CD4-positive, CD25-positive, alpha-beta regulatory T cell (primary cell): ENCODE measurements at regions not wholly inside any gene's neighbourhood (a gene's known extent, or its start where the extent isn't known, plus 50 kb on each side); places are given as distances from the start of the nearest gene placed in this dataset.

Experiments used
- ATAC-seq, 2 donors: fragments of 150-1000 bp; cut with Tn5 transposase; one replicate each; pipeline ENCODE4 v1.10.0; 2021; ENCODE audit warnings: low read depth in 2 of 2, moderate number of reproducible peaks in 2 of 2, moderate library complexity in 1 of 2
- DNase-seq, 3 donors: peaks; one replicate each; pipeline versions ENCODE4 v3.0.0 to v3.0.0-alpha.2; 2012 to 2022; ENCODE audit warnings: mixed read lengths in 1 of 3
- H3K27ac ChIP-seq: one replicate; pipeline ENCODE4 v1.7.0; 2013; ENCODE audit warnings: mild to moderate bottlenecking, low read length; ENCODE audit not compliant: insufficient read depth, poor library complexity, severe bottlenecking
- H3K27me3 ChIP-seq: one replicate; pipeline ENCODE4 v1.7.0; 2013; ENCODE audit warnings: low read length; ENCODE audit not compliant: control insufficient read depth, insufficient read depth
- H3K36me3 ChIP-seq: one replicate; pipeline ENCODE4 v1.7.0; 2013; ENCODE audit warnings: mild to moderate bottlenecking, low read length, moderate library complexity; ENCODE audit not compliant: control insufficient read depth, insufficient read depth
- H3K4me1 ChIP-seq: 2 replicates; pipeline ENCODE4 v1.7.0; 2013; ENCODE audit warnings: mild to moderate bottlenecking, low read length; ENCODE audit not compliant: insufficient read depth, control insufficient read depth, poor library complexity, severe bottlenecking
- H3K4me3 ChIP-seq: one replicate; pipeline ENCODE4 v1.7.0; 2013; ENCODE audit warnings: low read depth, mild to moderate bottlenecking, low read length, moderate library complexity
- H3K9me3 ChIP-seq, 2 experiments: 1 replicate in 1 of 2; 2 replicates in 1 of 2; pipeline ENCODE4 v1.7.0; 2013; ENCODE audit warnings: low read length in 2 of 2, mild to moderate bottlenecking in 1 of 2, moderate library complexity in 1 of 2; ENCODE audit not compliant: control insufficient read depth in 2 of 2
- H3K27ac Mint-ChIP-seq, 3 donors: one replicate each; pipeline ENCODE4 v1.8.0; 2020 to 2022; ENCODE audit warnings: mild to moderate bottlenecking in 3 of 3, mixed read lengths in 3 of 3, moderate library complexity in 2 of 3
- H3K27me3 Mint-ChIP-seq: one replicate; pipeline ENCODE4 v1.8.0; 2022; ENCODE audit warnings: mild to moderate bottlenecking, mixed read lengths
- H3K36me3 Mint-ChIP-seq: one replicate; pipeline ENCODE4 v1.8.0; 2020; ENCODE audit warnings: mixed read lengths
- H3K4me1 Mint-ChIP-seq, 4 donors: one replicate each; pipeline ENCODE4 v1.8.0; 2020 to 2022; ENCODE audit warnings: mixed read lengths in 4 of 4, mild to moderate bottlenecking in 1 of 4
- H3K4me3 Mint-ChIP-seq, 4 donors: one replicate each; pipeline ENCODE4 v1.8.0; 2020 to 2022; ENCODE audit warnings: mild to moderate bottlenecking in 4 of 4, mixed read lengths in 4 of 4, moderate library complexity in 3 of 4
- H3K9me3 Mint-ChIP-seq, 7 donors: one replicate each; pipeline ENCODE4 v1.8.0; 2020 to 2022; ENCODE audit warnings: mixed read lengths in 7 of 7, mild to moderate bottlenecking in 3 of 7, moderate library complexity in 2 of 7

DNA sequence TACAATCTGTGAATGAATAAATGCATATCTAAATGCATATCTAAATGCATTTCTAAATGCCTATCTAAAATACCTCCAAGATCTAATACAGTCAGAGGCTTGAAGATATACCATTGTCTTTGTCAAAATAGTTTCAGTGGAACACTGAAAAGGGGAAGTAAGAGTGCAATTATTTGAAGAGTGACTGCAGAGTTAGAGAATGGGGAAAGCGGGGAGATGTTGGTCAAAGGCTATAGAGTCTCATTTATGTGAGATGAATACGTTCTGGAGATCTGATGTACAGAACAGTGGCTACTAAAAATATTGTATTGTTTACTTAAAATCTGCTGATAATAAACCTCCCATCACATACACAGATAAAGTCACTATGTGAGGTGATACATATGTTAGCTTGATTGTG lies 1126.2 kb upstream of the CDH9 start:
- no peak for DNase-seq
- Histone ChIP-seq H3K36me3 (no peaks in the 10 kb centered on the region), H3K27ac (no peak overlapping the region), H3K4me3 (no peak overlapping the region), H3K9me3 (peaks cover 2 to 12% of the 10 kb centered on the region in 2 experiments), H3K27me3 (no peaks in the 10 kb centered on the region), H3K4me1 (no peaks in the 10 kb centered on the region)
- Mint-ChIP-seq H3K4me1 (no peaks in the 10 kb centered on the region), H3K27me3 (no peaks in the 10 kb centered on the region), H3K9me3 (peaks cover 0 to 19% (median 2%) of the 10 kb centered on the region in 7 donors), H3K4me3 (no peak overlapping the region), H3K27ac (no peak overlapping the region), H3K36me3 (no peaks in the 10 kb centered on the region)
- ATAC-seq, result no peak

- Mint-ChIP-seq H3K4me1 (no peaks in the 10 kb centered on the region), H3K27ac (no peak overlapping the region), H3K4me3 (no peak overlapping the region), H3K27me3 (no peaks in the 10 kb centered on the region), H3K9me3 (peaks cover 0 to 22% (median 4%) of the 10 kb centered on the region in 7 donors), H3K36me3 (no peaks in the 10 kb centered on the region)
- ATAC-seq (no peak), DNase-seq (no peak)
- Histone ChIP-seq H3K27me3 (no peaks in the 10 kb centered on the region), H3K27ac (no peak overlapping the region), H3K4me3 (no peak overlapping the region), H3K36me3 (no peaks in the 10 kb centered on the region), H3K4me1 (no peaks in the 10 kb centered on the region), H3K9me3 (peaks cover 5 to 9% of the 10 kb centered on the region in 2 experiments)
These were observed 1118.6 kb upstream of the CDH9 start for GRCh38 chr5:28156981-28157380.

- ATAC-seq (no peak), DNase-seq (no peak)
- Histone ChIP-seq H3K27ac (no peak overlapping the region), H3K36me3 (no peaks in the 10 kb centered on the region), H3K4me3 (no peak overlapping the region), H3K27me3 (no peaks in the 10 kb centered on the region), H3K4me1 (no peaks in the 10 kb centered on the region), H3K9me3 (no peaks in the 10 kb centered on the region)
- no peak overlapping the region for H3K27ac Mint-ChIP-seq
- H3K4me3 Mint-ChIP-seq, result no peak overlapping the region
- peaks cover 4 to 33% (median 8%) of the 10 kb centered on the region in 7 donors for H3K9me3 Mint-ChIP-seq
- no peaks in the 10 kb centered on the region for H3K27me3 Mint-ChIP-seq
- no peaks in the 10 kb centered on the region for H3K4me1 Mint-ChIP-seq
- no peaks in the 10 kb centered on the region for H3K36me3 Mint-ChIP-seq
These were observed 1105.1 kb upstream of the CDH9 start for GRCh38 chr5:28143519-28143918.

DNA sequence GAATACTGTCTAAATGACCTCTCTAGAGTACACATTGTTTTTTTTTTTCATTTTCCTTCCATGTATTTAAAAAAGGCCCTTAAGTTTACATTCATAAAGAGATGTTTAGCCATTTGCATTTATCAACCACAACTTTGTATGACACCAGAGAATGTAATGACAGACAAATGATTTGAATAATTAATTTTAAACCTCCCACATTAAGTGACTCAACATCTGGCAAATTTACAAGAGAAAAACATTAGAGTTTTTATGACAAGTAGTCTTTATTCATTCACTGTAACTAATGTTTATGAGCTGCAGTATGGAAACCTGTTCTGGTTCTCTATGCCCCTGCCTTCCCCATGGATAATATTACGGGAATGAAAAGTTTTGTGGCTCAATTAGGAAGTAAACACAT lies 1093.8 kb upstream of the CDH9 start:
- Histone ChIP-seq H3K27me3 (no peaks in the 10 kb centered on the region), H3K9me3 (peaks cover 0 to 2% of the 10 kb centered on the region in 2 experiments), H3K4me3 (no peak overlapping the region), H3K36me3 (no peaks in the 10 kb centered on the region), H3K4me1 (no peaks in the 10 kb centered on the region), H3K27ac (no peak overlapping the region)
- Mint-ChIP-seq H3K4me1 (no peaks in the 10 kb centered on the region), H3K36me3 (no peaks in the 10 kb centered on the region), H3K27ac (no peak overlapping the region), H3K9me3 (peaks cover 0 to 33% (median 8%) of the 10 kb centered on the region in 7 donors), H3K27me3 (no peaks in the 10 kb centered on the region), H3K4me3 (no peak overlapping the region)
- ATAC-seq, result no peak
- no peak for DNase-seq

- Mint-ChIP-seq H3K9me3 (peaks cover 0 to 42% (median 7%) of the 10 kb centered on the region in 7 donors), H3K4me1 (no peaks in the 10 kb centered on the region), H3K27me3 (no peaks in the 10 kb centered on the region), H3K27ac (no peak overlapping the region), H3K4me3 (no peak overlapping the region), H3K36me3 (no peaks in the 10 kb centered on the region)
- H3K36me3 ChIP-seq, result no peaks in the 10 kb centered on the region
- no peak overlapping the region for H3K27ac ChIP-seq
- no peaks in the 10 kb centered on the region for H3K27me3 ChIP-seq
- H3K4me3 ChIP-seq, result no peak overlapping the region
- ATAC-seq (no peak), DNase-seq (no peak)
- H3K9me3 ChIP-seq, result peaks cover 9 to 27% of the 10 kb centered on the region in 2 experiments
- no peaks in the 10 kb centered on the region for H3K4me1 ChIP-seq
These were observed 1079.3 kb upstream of the CDH9 start for GRCh38 chr5:28117691-28118090.

DNA sequence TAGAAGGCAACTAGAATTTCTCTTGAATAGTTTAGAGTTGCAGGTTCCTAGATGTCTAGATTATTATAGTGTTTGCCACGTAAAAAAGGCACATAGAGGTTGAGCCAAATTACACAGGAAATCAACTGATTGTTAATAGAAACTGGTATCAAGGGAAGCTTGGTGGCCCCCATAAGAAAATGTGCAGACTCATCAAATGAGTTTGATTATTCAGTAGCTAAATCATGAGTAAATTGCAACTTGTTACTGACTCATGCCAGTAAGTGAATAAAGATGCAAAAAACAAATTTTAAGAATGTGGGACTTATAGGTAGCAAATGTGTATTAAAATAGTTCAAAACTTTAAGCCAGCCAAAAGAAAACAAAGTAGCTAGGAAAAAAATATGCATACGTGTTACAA lies 1078.9 kb upstream of the CDH9 start:
- ATAC-seq (no peak), DNase-seq (no peak)
- Histone ChIP-seq H3K27ac (no peak overlapping the region), H3K4me3 (no peak overlapping the region), H3K9me3 (peaks cover 9 to 27% of the 10 kb centered on the region in 2 experiments), H3K4me1 (no peaks in the 10 kb centered on the region), H3K36me3 (no peaks in the 10 kb centered on the region), H3K27me3 (no peaks in the 10 kb centered on the region)
- no peak overlapping the region for H3K4me3 Mint-ChIP-seq
- H3K27ac Mint-ChIP-seq, result no peak overlapping the region
- no peaks in the 10 kb centered on the region for H3K36me3 Mint-ChIP-seq
- H3K4me1 Mint-ChIP-seq, result no peaks in the 10 kb centered on the region
- no peaks in the 10 kb centered on the region for H3K27me3 Mint-ChIP-seq
- peaks cover 0 to 47% (median 7%) of the 10 kb centered on the region in 7 donors for H3K9me3 Mint-ChIP-seq

GRCh38 chr5:28110781-28111180 lies 1072.4 kb upstream of the CDH9 start:
- Histone ChIP-seq H3K27me3 (no peaks in the 10 kb centered on the region), H3K4me3 (no peak overlapping the region), H3K36me3 (no peaks in the 10 kb centered on the region), H3K9me3 (peaks cover 0 to 15% of the 10 kb centered on the region in 2 experiments), H3K27ac (no peak overlapping the region), H3K4me1 (no peaks in the 10 kb centered on the region)
- Mint-ChIP-seq H3K36me3 (no peaks in the 10 kb centered on the region), H3K9me3 (peaks cover 0 to 33% (median 3%) of the 10 kb centered on the region in 7 donors), H3K27ac (no peak overlapping the region), H3K4me3 (no peak overlapping the region), H3K4me1 (no peaks in the 10 kb centered on the region), H3K27me3 (no peaks in the 10 kb centered on the region)
- ATAC-seq (no peak), DNase-seq (no peak)

DNA sequence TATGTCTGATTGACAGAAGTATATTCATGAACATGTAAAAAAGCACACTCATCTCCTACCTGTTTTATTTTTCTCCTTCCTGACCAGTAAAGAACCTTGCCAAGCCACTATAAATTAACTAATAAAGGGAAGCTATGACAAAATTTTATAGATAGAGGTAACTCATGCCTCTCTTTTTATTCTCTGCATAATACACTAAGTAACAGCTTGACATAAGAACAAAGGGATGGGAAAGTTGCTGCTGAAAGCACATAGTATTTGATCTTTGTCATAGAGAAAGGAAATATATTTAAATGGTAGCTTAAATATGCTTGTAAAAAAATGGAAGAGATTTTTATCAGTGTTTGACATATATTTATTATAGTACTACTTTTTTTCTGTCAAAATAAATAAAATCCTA lies 1065.7 kb upstream of the CDH9 start:
- no peaks in the 10 kb centered on the region for H3K36me3 Mint-ChIP-seq
- H3K27me3 ChIP-seq, result no peaks in the 10 kb centered on the region
- H3K27me3 Mint-ChIP-seq, result no peaks in the 10 kb centered on the region
- H3K27ac ChIP-seq, result no peak overlapping the region
- H3K27ac Mint-ChIP-seq, result no peak overlapping the region
- H3K4me3 Mint-ChIP-seq, result no peak overlapping the region
- no peaks in the 10 kb centered on the region for H3K4me1 ChIP-seq
- no peak overlapping the region for H3K4me3 ChIP-seq
- no peaks in the 10 kb centered on the region for H3K4me1 Mint-ChIP-seq
- H3K9me3 ChIP-seq, result peaks cover 0 to 4% of the 10 kb centered on the region in 2 experiments
- DNase-seq (no peak), ATAC-seq (no peak)
- H3K36me3 ChIP-seq, result no peaks in the 10 kb centered on the region
- H3K9me3 Mint-ChIP-seq, result peaks cover 0 to 10% (median 2%) of the 10 kb centered on the region in 7 donors
